Adipocyte (in vitro differentiated cells): ENCODE measurements at regions not wholly inside any gene's neighbourhood (a gene's known extent, or its start where the extent isn't known, plus 50 kb on each side); places are given as distances from the start of the nearest gene placed in this dataset.

Experiments
- DNase-seq: peaks from one replicate; pipeline ENCODE4 v3.0.0-alpha.2; 2015; ENCODE audit warnings: low read depth
- H3K27me3 ChIP-seq: replicated peaks from 2 replicates; pipeline ENCODE4 v1.7.0; 2013; ENCODE audit warnings: mild to moderate bottlenecking, low read length, moderate library complexity; ENCODE audit not compliant: control insufficient read depth, insufficient read depth
- H3K36me3 ChIP-seq: 2 replicates; pipeline ENCODE4 v1.7.0; 2013; ENCODE audit warnings: low read length, mild to moderate bottlenecking, moderate library complexity; ENCODE audit not compliant: control insufficient read depth, insufficient read depth, severe bottlenecking
- H3K4me1 ChIP-seq: 2 replicates; pipeline ENCODE4 v1.7.0; 2013; ENCODE audit warnings: mild to moderate bottlenecking, low read length, moderate library complexity; ENCODE audit not compliant: control insufficient read depth, insufficient read depth
- H3K4me3 ChIP-seq: 2 replicates; pipeline ENCODE4 v1.7.0; 2013; ENCODE audit warnings: mild to moderate bottlenecking, low read length, moderate library complexity
- H3K9ac ChIP-seq: 2 replicates; pipeline ENCODE4 v1.7.0; 2013; ENCODE audit warnings: mild to moderate bottlenecking, low read length, moderate library complexity
- H3K9me3 ChIP-seq: 2 replicates; pipeline ENCODE4 v1.7.0; 2013; ENCODE audit warnings: mild to moderate bottlenecking, low read length, moderate library complexity; ENCODE audit not compliant: control insufficient read depth

- Histone ChIP-seq H3K9me3 (peaks cover 25% of the 10 kb centered on the region), H3K36me3 (no peaks in the 10 kb centered on the region), H3K4me3 (peak overlapping the region; percentile 19), H3K4me1 (peaks cover 37% of the 10 kb centered on the region), H3K9ac (no peak overlapping the region), H3K27me3 (peaks cover 5% of the 10 kb centered on the region)
- DNase-seq, result no peak
These were observed 564.8 kb downstream of the MIAT start for GRCh38 chr22:27222178-27222577.

GRCh38 chr22:27223317-27224177 is 566.2 kb downstream of the MIAT start:
- DNase-seq, result peak; percentile 57
- Histone ChIP-seq H3K9ac (peak overlapping the region; percentile 30), H3K36me3 (no peaks in the 10 kb centered on the region), H3K4me3 (peak overlapping the region; percentile 14), H3K4me1 (peaks cover 28% of the 10 kb centered on the region), H3K27me3 (peaks cover under 1% of the 10 kb centered on the region), H3K9me3 (peaks cover 30% of the 10 kb centered on the region)

GRCh38 chr22:27224485-27225374 is 567.3 kb downstream of the MIAT start:
- peak; percentile 39 for DNase-seq
- no peaks in the 10 kb centered on the region for H3K27me3 ChIP-seq
- peak overlapping the region; percentile 30 for H3K9ac ChIP-seq
- no peaks in the 10 kb centered on the region for H3K36me3 ChIP-seq
- peaks cover 22% of the 10 kb centered on the region for H3K4me1 ChIP-seq
- H3K4me3 ChIP-seq, result peak overlapping the region; percentile 14
- H3K9me3 ChIP-seq, result peaks cover 36% of the 10 kb centered on the region

- no peak overlapping the region for H3K4me3 ChIP-seq
- H3K36me3 ChIP-seq, result no peaks in the 10 kb centered on the region
- H3K9ac ChIP-seq, result no peak overlapping the region
- H3K27me3 ChIP-seq, result no peaks in the 10 kb centered on the region
- peaks cover 42% of the 10 kb centered on the region for H3K9me3 ChIP-seq
- no peak for DNase-seq
- H3K4me1 ChIP-seq, result peaks cover 14% of the 10 kb centered on the region
These were observed 569.3 kb downstream of the MIAT start for GRCh38 chr22:27226666-27227065.

GRCh38 chr22:27228771-27229170 is 571.4 kb downstream of the MIAT start:
- Histone ChIP-seq H3K27me3 (peaks cover 14% of the 10 kb centered on the region), H3K9me3 (peaks cover 23% of the 10 kb centered on the region), H3K9ac (no peak overlapping the region), H3K36me3 (no peaks in the 10 kb centered on the region), H3K4me3 (no peak overlapping the region), H3K4me1 (peaks cover 13% of the 10 kb centered on the region)
- DNase-seq, result no peak

GRCh38 chr22:27230189-27230588 is 571.4 kb downstream of the MN1 start:
- H3K4me1 ChIP-seq, result no peaks in the 10 kb centered on the region
- peaks cover 14% of the 10 kb centered on the region for H3K27me3 ChIP-seq
- H3K36me3 ChIP-seq, result no peaks in the 10 kb centered on the region
- no peak overlapping the region for H3K4me3 ChIP-seq
- peaks cover 23% of the 10 kb centered on the region for H3K9me3 ChIP-seq
- no peak overlapping the region for H3K9ac ChIP-seq
- no peak for DNase-seq

GRCh38 chr22:27231266-27231665 is 570.3 kb downstream of the MN1 start:
- Histone ChIP-seq H3K27me3 (peaks cover 14% of the 10 kb centered on the region), H3K4me1 (no peaks in the 10 kb centered on the region), H3K4me3 (no peak overlapping the region), H3K9ac (no peak overlapping the region), H3K36me3 (no peaks in the 10 kb centered on the region), H3K9me3 (peaks cover 23% of the 10 kb centered on the region)
- no peak for DNase-seq

- Histone ChIP-seq H3K4me3 (no peak overlapping the region), H3K27me3 (peaks cover 14% of the 10 kb centered on the region), H3K4me1 (no peaks in the 10 kb centered on the region), H3K9ac (no peak overlapping the region), H3K36me3 (no peaks in the 10 kb centered on the region), H3K9me3 (peaks cover 23% of the 10 kb centered on the region)
- DNase-seq, result no peak
These were observed 569.5 kb downstream of the MN1 start for GRCh38 chr22:27232077-27232476.

GRCh38 chr22:27237080-27237741 is 564.3 kb downstream of the MN1 start:
- Histone ChIP-seq H3K36me3 (no peaks in the 10 kb centered on the region), H3K9me3 (no peaks in the 10 kb centered on the region), H3K27me3 (peaks cover 12% of the 10 kb centered on the region), H3K9ac (no peak overlapping the region), H3K4me3 (no peak overlapping the region), H3K4me1 (peaks cover 23% of the 10 kb centered on the region)
- DNase-seq, result no peak

- Histone ChIP-seq H3K36me3 (no peaks in the 10 kb centered on the region), H3K27me3 (no peaks in the 10 kb centered on the region), H3K9me3 (peaks cover 2% of the 10 kb centered on the region), H3K4me3 (no peak overlapping the region), H3K9ac (no peak overlapping the region), H3K4me1 (peaks cover 25% of the 10 kb centered on the region)
- DNase-seq, result peak; percentile 87
These were observed 562.5 kb downstream of the MN1 start for GRCh38 chr22:27238935-27239510.
